GM23338 (cell line): ENCODE measurements at regions not wholly inside any gene's neighbourhood (a gene's known extent, or its start where the extent isn't known, plus 50 kb on each side); places are given as distances from the start of the nearest gene placed in this dataset.

ENCODE experiments used
- ATAC-seq: fragments of 200-7000 bp; cut with Tn5 transposase; 3 replicates; pipeline ENCODE4 v1.9.1; 2020
- DNase-seq: peaks from one replicate; pipeline ENCODE4 v3.0.0-alpha.2; 2015; ENCODE audit warnings: low spot score
- H2AFZ ChIP-seq: fragments of 200-600 bp; sonication (generic); 2 replicates; pipeline ENCODE4 v1.8.0; 2016; ENCODE audit warnings: antibody characterized with exemption, mild to moderate bottlenecking, moderate library complexity
- H3F3A ChIP-seq: fragments of 200-600 bp; sonication (generic); replicated peaks from 2 replicates; pipeline ENCODE4 v1.8.0; 2017; ENCODE audit warnings: antibody characterized with exemption, mixed run types, low read depth
- H3K27ac ChIP-seq: fragments of 200-600 bp; sonication (generic); 2 replicates; pipeline ENCODE4 v1.6.1; 2016; ENCODE audit warnings: low read depth
- H3K27me3 ChIP-seq: fragments of 200-600 bp; sonication (generic); 2 replicates; pipeline ENCODE4 v1.8.0; 2016; ENCODE audit warnings: mild to moderate bottlenecking, mixed run types, moderate library complexity; ENCODE audit not compliant: insufficient read depth
- H3K36me3 ChIP-seq: fragments of 200-600 bp; sonication (generic); 2 replicates; pipeline ENCODE4 v1.8.0; 2016; ENCODE audit warnings: mild to moderate bottlenecking; ENCODE audit not compliant: insufficient read depth
- H3K4me1 ChIP-seq: fragments of 200-600 bp; sonication (generic); 2 replicates; pipeline ENCODE4 v1.8.0; 2016; ENCODE audit warnings: mild to moderate bottlenecking, moderate library complexity; ENCODE audit not compliant: insufficient read depth
- H3K4me2 ChIP-seq: fragments of 200-600 bp; sonication (generic); 2 replicates; pipeline ENCODE4 v1.7.1; 2017; ENCODE audit warnings: mixed run types
- H3K4me3 ChIP-seq: fragments of 200-600 bp; sonication (generic); 2 replicates; pipeline ENCODE4 v1.6.1; 2016; ENCODE audit warnings: mixed run types
- H3K79me2 ChIP-seq: fragments of 200-600 bp; sonication (generic); replicated peaks from 2 replicates; pipeline ENCODE4 v1.8.0; 2017; ENCODE audit warnings: mild to moderate bottlenecking; ENCODE audit not compliant: insufficient read depth
- H3K9me2 ChIP-seq: fragments of 200-600 bp; sonication (generic); 2 replicates; pipeline ENCODE4 v1.8.0; 2017; ENCODE audit not compliant: insufficient read depth
- H4K20me1 ChIP-seq: fragments of 200-600 bp; sonication (generic); replicated peaks from 2 replicates; pipeline ENCODE4 v1.8.0; 2017; ENCODE audit warnings: mild to moderate bottlenecking; ENCODE audit not compliant: insufficient read depth
- H3K27ac Mint-ChIP-seq: 2 replicates; pipeline ENCODE4 v1.8.0; 2020; ENCODE audit warnings: inconsistent platforms, mild to moderate bottlenecking, moderate library complexity, mixed read lengths
- H3K27me3 Mint-ChIP-seq: 3 replicates; pipeline ENCODE4 v1.8.0; 2022; ENCODE audit warnings: low read depth, mild to moderate bottlenecking, moderate library complexity, mixed read lengths, inconsistent platforms; ENCODE audit not compliant: insufficient read depth, poor library complexity
- H3K36me3 Mint-ChIP-seq: 3 replicates; pipeline ENCODE4 v1.8.0; 2021; ENCODE audit warnings: low read depth, mild to moderate bottlenecking, inconsistent platforms, moderate library complexity, mixed read lengths
- H3K4me1 Mint-ChIP-seq: 3 replicates; pipeline ENCODE4 v1.8.0; 2020; ENCODE audit warnings: mild to moderate bottlenecking, inconsistent platforms, mixed read lengths
- H3K4me3 Mint-ChIP-seq: 3 replicates; pipeline ENCODE4 v1.8.0; 2021; ENCODE audit warnings: moderate library complexity, mild to moderate bottlenecking, inconsistent platforms, mixed read lengths
- H3K9me3 Mint-ChIP-seq: 3 replicates; pipeline ENCODE4 v1.8.0; 2020; ENCODE audit warnings: moderate library complexity, mild to moderate bottlenecking, inconsistent platforms, mixed read lengths
- CREB1 ChIP-seq: fragments of 250-450 bp; sonication (Bioruptor Pico); IDR thresholded peaks from 2 replicates; pipeline ENCODE4 v1.5.0; 2020; ENCODE audit warnings: low read depth, mild to moderate bottlenecking, moderate library complexity
- EZH2 ChIP-seq: fragments of 200-600 bp; sonication (generic); IDR thresholded peaks from one replicate; pipeline ENCODE4 v1.8.0; 2017; ENCODE audit warnings: antibody characterized with exemption, mild to moderate bottlenecking, low read depth; ENCODE audit not compliant: unreplicated experiment
- EZH2phosphoT487 ChIP-seq: fragments of 200-600 bp; sonication (generic); IDR thresholded peaks from one replicate; pipeline ENCODE4 v1.8.1; 2018; ENCODE audit warnings: antibody characterized with exemption; ENCODE audit not compliant: unreplicated experiment
- JUNB ChIP-seq: IDR thresholded peaks from one replicate; pipeline ENCODE4 v1.6.1; 2016; ENCODE audit warnings: antibody characterized with exemption; ENCODE audit not compliant: unreplicated experiment
- POLR2AphosphoS5 ChIP-seq: IDR thresholded peaks from 2 replicates; pipeline ENCODE4 v1.6.1; 2016; ENCODE audit warnings: antibody characterized with exemption, low read depth
- STAT1 ChIP-seq: IDR thresholded peaks from one replicate; pipeline ENCODE4 v1.6.1; 2016; ENCODE audit warnings: antibody characterized with exemption; ENCODE audit not compliant: unreplicated experiment
- ZNF331 ChIP-seq: fragments of 250-450 bp; sonication (Bioruptor Pico); IDR thresholded peaks from 2 replicates; pipeline ENCODE4 v1.5.0; 2020; ENCODE audit warnings: low read depth, mild to moderate bottlenecking, moderate library complexity
- TF ChIP-seq, protein P1 (sequence below): IDR thresholded peaks from 2 replicates; pipeline ENCODE4 v1.6.1; 2016; ENCODE audit warnings: antibody characterized with exemption
- TF ChIP-seq, protein P2 (sequence below): IDR thresholded peaks from one replicate; pipeline ENCODE4 v1.6.1; 2018; ENCODE audit warnings: antibody characterized with exemption; ENCODE audit not compliant: unreplicated experiment
- TF ChIP-seq, protein P3 (sequence below): fragments of 250-450 bp; sonication (Bioruptor Pico); IDR thresholded peaks from 2 replicates; pipeline ENCODE4 v1.5.0; 2020; ENCODE audit warnings: mild to moderate bottlenecking, moderate library complexity

DNA sequence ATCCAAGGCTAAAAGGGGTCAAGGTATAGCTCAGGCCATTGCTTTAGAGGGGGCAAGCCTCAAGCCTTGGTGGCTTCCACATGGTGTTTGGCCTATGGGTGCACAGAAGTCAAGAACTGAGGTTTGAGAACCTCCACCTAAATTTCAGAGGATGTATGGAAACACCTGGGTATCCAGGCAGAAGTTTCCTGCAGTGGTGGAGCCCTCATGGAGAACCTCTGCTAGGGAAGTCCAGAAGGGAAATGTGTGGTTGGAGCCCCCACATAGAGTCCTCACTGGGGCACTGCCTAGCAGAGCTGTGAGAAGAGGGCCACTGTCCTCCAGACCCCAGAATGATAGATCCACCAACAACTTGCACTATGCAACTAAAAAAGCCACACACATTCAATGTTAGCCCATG is 678.7 kb upstream of the ADGRB3 start (continued):
- TF ChIP-seq EZH2phosphoT487: no peak
- TF ChIP-seq STAT1: no peak
- TF ChIP-seq POLR2AphosphoS5: no peak

DNA sequence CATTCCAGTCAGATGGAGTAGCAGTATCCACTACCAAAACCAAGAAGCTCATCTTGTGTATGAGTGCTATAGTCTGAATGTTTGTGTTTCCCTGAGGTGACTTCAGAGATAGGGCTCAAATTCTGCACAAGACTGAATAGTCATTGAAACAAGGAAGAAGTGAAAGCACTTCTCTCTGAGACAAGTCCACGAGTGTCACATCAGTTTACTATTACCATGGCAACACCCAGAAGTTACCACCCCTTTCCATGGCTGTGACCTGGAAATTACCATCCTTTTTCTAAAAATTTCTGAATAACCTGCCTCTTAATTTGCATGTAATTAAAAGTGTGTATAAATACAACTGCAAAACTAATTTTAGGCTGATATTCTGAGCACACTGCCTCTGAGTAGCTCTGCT is 682.1 kb upstream of the ADGRB3 start:
- Mint-ChIP-seq H3K9me3 (peaks cover 47% of the 10 kb centered on the region), H3K27ac (no peak overlapping the region), H3K4me1 (no peaks in the 10 kb centered on the region; the same call in 1 of the 3 replicates), H3K4me3 (no peak overlapping the region), H3K27me3 (peaks cover 2% of the 10 kb centered on the region), H3K36me3 (peaks cover 41% of the 10 kb centered on the region; the same call in 2 of the 3 replicates)
- no peaks in the 10 kb centered on the region for H3K4me1 ChIP-seq
- no peaks in the 10 kb centered on the region for H3K27me3 ChIP-seq
- H2AFZ ChIP-seq: no peak overlapping the region
- no peak overlapping the region for H3K4me3 ChIP-seq
- no peak for ATAC-seq
- no peaks in the 10 kb centered on the region for H4K20me1 ChIP-seq
- H3K79me2 ChIP-seq: no peaks in the 10 kb centered on the region
- no peak for DNase-seq
- no peak overlapping the region for H3K27ac ChIP-seq
- TF ChIP-seq, protein P1, sequence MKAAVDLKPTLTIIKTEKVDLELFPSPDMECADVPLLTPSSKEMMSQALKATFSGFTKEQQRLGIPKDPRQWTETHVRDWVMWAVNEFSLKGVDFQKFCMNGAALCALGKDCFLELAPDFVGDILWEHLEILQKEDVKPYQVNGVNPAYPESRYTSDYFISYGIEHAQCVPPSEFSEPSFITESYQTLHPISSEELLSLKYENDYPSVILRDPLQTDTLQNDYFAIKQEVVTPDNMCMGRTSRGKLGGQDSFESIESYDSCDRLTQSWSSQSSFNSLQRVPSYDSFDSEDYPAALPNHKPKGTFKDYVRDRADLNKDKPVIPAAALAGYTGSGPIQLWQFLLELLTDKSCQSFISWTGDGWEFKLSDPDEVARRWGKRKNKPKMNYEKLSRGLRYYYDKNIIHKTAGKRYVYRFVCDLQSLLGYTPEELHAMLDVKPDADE: no peak
- TF ChIP-seq JUNB: no peak
- TF ChIP-seq STAT1: no peak
- no peak for TF ChIP-seq ZNF331
- no peaks in the 10 kb centered on the region for H3F3A ChIP-seq
- no peak overlapping the region for H3K4me2 ChIP-seq
- no peaks in the 10 kb centered on the region for H3K9me2 ChIP-seq
- H3K36me3 ChIP-seq: 0 out of 2 replicates have a peak, but pooled peaks cover 3% of the 10 kb centered on the region

DNA sequence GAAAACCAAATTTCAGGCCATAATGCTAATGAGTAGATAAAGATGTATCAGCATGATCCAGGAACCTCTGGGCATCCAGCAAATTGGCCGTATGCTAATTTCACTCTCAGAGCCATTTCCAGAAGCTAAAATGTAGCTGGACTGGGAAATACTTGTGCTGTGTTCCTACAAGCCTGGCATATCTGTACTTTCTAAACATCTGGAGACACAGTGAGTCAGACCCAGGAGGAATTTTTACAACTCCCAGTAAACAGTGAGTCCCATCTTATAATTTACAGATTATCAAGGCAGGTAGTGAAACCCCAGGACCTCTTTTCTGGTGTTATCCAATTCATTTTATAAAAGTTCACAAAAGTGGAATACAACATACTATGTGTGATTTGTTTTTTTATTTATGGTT is 683.0 kb upstream of the ADGRB3 start:
- Mint-ChIP-seq H3K27me3 (peaks cover 2% of the 10 kb centered on the region), H3K27ac (no peak overlapping the region), H3K4me1 (no peaks in the 10 kb centered on the region; the same call in 1 of the 3 replicates), H3K4me3 (no peak overlapping the region), H3K36me3 (peaks cover 35% of the 10 kb centered on the region; the same call in 2 of the 3 replicates), H3K9me3 (peaks cover 43% of the 10 kb centered on the region)
- Histone ChIP-seq H3K27me3 (no peaks in the 10 kb centered on the region), H3K79me2 (no peaks in the 10 kb centered on the region), H3K4me1 (no peaks in the 10 kb centered on the region), H3K36me3 (0 out of 2 replicates have a peak, but pooled peaks cover 3% of the 10 kb centered on the region), H3K9me2 (no peaks in the 10 kb centered on the region), H4K20me1 (no peaks in the 10 kb centered on the region), H3K27ac (no peak overlapping the region), H3K4me2 (no peak overlapping the region), H3F3A (no peaks in the 10 kb centered on the region), H2AFZ (no peak overlapping the region), H3K4me3 (no peak overlapping the region)
- DNase-seq (no peak), ATAC-seq (no peak)
- TF ChIP-seq, protein P2, sequence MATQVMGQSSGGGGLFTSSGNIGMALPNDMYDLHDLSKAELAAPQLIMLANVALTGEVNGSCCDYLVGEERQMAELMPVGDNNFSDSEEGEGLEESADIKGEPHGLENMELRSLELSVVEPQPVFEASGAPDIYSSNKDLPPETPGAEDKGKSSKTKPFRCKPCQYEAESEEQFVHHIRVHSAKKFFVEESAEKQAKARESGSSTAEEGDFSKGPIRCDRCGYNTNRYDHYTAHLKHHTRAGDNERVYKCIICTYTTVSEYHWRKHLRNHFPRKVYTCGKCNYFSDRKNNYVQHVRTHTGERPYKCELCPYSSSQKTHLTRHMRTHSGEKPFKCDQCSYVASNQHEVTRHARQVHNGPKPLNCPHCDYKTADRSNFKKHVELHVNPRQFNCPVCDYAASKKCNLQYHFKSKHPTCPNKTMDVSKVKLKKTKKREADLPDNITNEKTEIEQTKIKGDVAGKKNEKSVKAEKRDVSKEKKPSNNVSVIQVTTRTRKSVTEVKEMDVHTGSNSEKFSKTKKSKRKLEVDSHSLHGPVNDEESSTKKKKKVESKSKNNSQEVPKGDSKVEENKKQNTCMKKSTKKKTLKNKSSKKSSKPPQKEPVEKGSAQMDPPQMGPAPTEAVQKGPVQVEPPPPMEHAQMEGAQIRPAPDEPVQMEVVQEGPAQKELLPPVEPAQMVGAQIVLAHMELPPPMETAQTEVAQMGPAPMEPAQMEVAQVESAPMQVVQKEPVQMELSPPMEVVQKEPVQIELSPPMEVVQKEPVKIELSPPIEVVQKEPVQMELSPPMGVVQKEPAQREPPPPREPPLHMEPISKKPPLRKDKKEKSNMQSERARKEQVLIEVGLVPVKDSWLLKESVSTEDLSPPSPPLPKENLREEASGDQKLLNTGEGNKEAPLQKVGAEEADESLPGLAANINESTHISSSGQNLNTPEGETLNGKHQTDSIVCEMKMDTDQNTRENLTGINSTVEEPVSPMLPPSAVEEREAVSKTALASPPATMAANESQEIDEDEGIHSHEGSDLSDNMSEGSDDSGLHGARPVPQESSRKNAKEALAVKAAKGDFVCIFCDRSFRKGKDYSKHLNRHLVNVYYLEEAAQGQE: no peak
- TF ChIP-seq CREB1 (no peak), STAT1 (no peak), EZH2 (no peak)
- TF ChIP-seq, protein P3, sequence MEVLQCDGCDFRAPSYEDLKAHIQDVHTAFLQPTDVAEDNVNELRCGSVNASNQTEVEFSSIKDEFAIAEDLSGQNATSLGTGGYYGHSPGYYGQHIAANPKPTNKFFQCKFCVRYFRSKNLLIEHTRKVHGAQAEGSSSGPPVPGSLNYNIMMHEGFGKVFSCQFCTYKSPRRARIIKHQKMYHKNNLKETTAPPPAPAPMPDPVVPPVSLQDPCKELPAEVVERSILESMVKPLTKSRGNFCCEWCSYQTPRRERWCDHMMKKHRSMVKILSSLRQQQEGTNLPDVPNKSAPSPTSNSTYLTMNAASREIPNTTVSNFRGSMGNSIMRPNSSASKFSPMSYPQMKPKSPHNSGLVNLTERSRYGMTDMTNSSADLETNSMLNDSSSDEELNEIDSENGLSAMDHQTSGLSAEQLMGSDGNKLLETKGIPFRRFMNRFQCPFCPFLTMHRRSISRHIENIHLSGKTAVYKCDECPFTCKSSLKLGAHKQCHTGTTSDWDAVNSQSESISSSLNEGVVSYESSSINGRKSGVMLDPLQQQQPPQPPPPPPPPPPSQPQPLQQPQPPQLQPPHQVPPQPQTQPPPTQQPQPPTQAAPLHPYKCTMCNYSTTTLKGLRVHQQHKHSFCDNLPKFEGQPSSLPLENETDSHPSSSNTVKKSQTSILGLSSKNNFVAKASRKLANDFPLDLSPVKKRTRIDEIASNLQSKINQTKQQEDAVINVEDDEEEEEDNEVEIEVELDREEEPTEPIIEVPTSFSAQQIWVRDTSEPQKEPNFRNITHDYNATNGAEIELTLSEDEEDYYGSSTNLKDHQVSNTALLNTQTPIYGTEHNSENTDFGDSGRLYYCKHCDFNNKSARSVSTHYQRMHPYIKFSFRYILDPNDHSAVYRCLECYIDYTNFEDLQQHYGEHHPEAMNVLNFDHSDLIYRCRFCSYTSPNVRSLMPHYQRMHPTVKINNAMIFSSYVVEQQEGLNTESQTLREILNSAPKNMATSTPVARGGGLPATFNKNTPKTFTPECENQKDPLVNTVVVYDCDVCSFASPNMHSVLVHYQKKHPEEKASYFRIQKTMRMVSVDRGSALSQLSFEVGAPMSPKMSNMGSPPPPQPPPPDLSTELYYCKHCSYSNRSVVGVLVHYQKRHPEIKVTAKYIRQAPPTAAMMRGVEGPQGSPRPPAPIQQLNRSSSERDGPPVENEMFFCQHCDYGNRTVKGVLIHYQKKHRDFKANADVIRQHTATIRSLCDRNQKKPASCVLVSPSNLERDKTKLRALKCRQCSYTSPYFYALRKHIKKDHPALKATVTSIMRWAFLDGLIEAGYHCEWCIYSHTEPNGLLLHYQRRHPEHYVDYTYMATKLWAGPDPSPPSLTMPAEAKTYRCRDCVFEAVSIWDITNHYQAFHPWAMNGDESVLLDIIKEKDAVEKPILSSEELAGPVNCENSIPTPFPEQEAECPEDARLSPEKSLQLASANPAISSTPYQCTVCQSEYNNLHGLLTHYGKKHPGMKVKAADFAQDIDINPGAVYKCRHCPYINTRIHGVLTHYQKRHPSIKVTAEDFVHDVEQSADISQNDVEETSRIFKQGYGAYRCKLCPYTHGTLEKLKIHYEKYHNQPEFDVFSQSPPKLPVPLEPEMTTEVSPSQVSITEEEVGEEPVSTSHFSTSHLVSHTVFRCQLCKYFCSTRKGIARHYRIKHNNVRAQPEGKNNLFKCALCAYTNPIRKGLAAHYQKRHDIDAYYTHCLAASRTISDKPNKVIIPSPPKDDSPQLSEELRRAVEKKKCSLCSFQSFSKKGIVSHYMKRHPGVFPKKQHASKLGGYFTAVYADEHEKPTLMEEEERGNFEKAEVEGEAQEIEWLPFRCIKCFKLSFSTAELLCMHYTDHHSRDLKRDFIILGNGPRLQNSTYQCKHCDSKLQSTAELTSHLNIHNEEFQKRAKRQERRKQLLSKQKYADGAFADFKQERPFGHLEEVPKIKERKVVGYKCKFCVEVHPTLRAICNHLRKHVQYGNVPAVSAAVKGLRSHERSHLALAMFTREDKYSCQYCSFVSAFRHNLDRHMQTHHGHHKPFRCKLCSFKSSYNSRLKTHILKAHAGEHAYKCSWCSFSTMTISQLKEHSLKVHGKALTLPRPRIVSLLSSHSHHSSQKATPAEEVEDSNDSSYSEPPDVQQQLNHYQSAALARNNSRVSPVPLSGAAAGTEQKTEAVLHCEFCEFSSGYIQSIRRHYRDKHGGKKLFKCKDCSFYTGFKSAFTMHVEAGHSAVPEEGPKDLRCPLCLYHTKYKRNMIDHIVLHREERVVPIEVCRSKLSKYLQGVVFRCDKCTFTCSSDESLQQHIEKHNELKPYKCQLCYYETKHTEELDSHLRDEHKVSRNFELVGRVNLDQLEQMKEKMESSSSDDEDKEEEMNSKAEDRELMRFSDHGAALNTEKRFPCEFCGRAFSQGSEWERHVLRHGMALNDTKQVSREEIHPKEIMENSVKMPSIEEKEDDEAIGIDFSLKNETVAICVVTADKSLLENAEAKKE: no peak
